ENCODE measurements at regions not wholly inside any gene's neighbourhood (a gene's known extent, or its start where the extent isn't known, plus 50 kb on each side); places are given as distances from the start of the nearest gene placed in this dataset.

DNA sequence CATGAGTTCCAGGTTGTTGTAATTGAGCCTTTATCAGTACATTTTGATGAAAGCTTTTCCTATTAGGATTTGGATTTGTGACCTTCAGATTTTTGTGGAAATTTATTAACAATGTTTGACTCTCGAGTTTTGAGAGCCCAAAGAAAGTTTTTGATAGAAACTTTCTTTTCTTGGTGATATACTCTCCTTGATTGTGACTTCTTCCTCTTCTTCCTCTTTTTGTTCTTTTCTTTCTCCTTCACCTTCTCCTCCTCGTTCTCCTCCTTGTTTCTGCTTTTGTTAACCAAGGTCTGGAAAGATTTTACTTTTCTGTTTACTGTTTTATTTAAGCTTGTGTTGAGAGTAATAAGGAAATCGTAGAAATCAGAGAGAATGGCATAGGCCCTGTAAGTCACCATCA, 182.4 kb downstream of the TRIM27 start:
- no peak for DNase-seq

DNA sequence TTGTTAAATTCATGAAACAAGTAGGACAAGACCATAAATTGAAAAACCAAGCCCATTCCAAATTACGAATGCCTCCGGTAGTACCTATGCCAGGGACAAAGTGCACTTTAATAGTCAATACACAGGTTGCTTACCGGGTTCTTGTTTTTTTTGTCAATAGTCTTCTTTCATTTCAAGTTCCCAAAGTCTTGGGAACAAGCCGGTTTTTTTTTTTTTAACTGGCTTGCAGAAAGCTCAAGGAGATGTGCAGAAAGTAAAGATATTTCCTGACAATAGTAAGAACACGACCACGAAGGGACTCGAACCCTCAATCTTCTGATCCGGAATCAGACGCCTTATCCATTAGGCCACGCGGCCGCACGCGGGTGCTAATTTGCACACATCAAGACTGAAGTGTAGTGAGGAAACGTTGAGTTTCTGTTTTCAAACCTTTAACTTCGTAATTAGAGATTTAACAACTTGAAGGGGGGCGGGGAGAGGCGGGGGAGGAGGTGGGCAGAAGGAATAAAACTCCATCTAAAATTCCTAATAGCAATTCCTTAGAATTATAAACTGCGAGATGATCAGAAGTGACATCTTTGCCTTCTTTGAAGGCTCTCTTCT, 181.0 kb downstream of the TRIM27 start:
- DNase-seq = no peak

DNA sequence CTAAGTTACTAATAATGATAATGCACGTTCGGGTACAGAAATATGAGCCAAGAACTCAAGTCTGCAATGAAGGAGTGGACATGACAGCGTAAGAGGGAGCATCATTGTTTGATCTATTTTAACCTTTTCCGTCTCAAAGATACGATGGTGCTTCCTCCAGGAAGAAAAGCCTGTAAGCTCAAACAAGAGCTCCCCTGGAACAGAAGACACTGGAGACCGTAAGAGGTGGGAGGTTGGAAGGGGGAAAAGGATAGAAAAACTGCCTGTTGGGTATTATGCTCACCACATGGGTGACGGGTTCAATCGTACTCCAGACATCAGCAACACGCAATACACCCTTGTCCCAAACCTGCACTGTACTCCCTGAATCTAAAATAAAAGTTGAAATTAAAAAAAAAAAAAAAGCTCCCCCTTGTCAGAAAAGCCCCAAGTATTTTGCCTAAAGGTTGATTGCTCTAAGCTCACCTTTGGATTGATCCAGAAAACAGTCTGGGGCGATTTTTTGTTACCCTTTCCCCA, 180.5 kb downstream of the TRIM27 start:
- no peak for DNase-seq

DNA sequence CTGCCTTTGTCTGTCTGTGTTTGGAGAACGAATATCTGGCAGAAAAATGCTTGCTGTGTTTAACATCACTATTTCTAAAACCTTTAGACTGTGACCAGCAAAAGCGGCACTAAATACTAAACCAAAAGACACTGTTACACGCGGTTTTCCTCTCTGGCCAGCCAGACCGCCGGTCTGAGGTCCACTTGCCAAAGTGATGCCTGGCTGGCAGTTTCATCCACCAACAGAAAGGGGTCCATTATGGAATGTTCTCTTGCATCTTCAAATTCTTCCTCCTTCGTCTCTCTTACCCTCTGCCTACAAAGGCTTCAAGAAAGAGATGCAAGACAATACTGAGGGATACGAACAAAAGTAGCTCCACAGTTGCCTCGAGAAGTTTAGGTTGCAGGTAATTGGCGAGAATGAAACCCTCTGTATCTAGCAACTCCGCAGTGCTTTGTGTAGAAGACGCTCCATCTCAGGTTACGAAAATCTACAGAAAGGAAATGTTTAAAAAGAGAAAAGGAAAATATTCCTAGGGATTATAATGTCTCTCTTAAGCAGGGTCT, 176.6 kb downstream of the TRIM27 start:
- DNase-seq = no peak

DNA sequence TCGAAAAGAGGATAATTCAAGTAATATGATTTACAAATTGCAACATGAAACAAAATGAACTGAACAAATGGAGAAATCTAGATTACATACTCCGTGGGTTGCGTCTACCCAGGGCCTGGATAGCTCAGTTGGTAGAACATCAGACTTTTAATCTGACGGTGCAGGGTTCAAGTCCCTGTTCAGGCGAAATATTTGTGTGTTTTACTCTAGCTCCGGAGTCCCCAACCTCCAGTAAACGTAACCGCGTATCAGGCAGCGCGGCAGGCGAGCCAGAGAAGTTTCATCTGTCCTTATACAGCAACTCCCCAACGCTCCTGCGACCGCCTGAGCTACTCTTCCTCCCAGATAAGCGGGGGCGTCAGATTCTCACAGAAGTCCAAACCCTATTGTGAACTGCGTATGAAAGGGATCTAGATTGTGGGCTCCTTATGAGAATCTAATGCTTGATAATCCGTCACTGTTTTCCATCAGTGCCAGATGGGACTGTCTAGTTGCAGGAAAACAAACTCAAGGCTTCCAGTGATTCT, 176.1 kb downstream of the TRIM27 start:
- DNase-seq = no peak

DNA sequence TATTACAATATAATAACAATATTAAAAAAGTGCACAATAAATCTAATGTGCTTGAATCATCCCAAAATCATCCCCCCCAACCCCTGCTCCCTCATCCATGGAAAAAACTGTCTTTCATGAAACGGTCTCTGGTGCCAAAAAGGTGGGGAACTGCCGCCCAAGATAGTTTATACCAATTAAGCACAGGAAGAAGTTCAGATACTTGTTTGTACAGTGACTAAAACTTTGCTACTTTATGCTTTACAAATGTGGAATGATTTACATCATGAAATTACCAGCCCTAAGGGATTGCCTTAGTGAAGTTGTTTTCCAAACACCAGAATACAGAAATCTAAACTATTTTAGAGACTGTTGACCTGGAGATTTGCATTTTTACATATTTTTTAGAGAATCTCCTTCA, 175.6 kb downstream of the TRIM27 start:
- DNase-seq = no peak

DNA sequence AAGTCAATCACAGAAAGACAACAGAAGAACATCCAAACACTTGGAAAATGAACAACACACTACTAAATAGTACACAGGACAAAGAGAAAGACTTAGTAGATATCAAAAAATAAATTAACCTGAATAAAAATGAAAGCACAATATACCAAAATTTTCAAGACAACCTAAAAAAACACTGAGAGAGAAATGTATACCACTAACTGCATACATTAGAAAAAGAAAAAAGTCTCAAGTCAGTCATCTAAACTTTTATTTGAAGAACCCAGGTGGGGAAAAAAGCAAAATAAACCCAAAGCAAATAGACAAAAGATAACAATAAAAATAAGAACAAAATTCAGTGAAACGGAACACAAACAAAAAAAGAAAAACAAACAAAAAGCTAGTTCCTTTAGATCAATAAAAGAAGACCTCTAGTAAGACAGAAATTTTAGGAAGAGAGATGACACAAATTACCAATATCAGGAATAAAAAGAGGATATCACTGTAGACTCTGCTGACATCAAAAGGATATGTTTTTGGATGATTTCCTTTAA, 172.8 kb downstream of the TRIM27 start:
- DNase-seq = no peak

DNA sequence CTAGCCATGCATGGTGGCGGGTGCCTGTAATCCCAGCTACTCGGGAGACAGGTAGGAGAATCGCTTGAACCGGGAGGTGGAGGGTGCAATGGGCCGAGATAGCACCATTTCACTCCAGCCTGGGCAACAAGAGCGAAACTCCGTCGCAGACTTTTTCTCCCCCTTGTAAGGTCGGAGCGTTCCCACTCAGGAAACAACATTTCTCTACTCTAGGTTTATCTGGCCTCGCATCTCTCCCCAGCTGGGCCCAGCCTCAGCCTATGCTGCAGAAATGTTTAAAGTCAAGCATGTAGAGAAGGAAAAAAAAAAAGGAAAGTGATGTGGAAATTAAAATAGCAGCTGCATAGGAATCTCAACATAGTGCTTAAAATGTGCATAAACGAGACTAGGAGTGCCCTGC, 172.3 kb downstream of the TRIM27 start:
- no peak for DNase-seq

DNA sequence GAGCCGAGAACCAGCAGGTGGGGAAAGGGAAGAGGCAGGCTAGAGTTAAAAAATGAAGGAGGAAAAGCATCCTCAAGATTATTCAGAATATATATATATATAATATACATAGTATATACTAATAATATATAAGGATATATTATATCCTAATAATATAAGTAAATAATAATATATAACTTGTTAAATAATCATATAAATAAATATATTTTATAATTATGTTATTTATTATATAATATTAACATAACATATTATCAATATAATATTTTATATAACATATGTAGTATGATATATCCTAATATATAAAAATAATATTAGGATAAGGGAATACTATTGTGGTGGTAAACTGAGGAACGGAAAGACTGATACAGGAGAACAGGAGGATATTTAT, 171.8 kb downstream of the TRIM27 start:
- no peak for DNase-seq

DNA sequence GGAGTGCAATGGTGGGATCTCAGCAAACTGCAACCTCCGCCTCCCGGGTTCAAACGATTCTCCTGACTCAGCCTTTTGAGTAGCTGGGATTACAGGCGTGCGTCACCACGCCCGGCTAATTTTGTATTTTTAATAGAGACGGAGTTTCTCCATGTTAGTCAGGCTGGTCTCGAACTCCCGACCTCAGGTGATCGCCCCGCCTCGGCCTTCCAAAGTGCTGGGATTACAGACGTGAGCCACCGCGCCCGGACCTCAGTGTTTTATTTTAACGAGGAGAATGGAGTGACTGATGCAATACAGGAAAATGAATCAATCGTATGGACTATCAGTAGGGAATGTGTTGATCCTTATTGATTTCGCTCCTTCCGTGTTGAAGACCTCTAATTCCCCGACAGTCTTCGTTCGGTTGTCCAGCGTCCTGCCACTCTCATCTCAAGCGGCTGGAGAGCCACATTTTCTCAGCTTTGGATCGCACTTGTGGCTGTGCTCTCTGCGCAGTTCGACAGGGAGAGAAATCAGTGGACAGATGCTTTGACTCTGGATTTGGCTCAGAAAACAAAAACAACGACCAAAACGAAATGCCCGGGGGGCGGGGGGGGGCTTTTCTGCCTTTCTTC, 166.2 kb downstream of the TRIM27 start:
- no peak for DNase-seq

DNA sequence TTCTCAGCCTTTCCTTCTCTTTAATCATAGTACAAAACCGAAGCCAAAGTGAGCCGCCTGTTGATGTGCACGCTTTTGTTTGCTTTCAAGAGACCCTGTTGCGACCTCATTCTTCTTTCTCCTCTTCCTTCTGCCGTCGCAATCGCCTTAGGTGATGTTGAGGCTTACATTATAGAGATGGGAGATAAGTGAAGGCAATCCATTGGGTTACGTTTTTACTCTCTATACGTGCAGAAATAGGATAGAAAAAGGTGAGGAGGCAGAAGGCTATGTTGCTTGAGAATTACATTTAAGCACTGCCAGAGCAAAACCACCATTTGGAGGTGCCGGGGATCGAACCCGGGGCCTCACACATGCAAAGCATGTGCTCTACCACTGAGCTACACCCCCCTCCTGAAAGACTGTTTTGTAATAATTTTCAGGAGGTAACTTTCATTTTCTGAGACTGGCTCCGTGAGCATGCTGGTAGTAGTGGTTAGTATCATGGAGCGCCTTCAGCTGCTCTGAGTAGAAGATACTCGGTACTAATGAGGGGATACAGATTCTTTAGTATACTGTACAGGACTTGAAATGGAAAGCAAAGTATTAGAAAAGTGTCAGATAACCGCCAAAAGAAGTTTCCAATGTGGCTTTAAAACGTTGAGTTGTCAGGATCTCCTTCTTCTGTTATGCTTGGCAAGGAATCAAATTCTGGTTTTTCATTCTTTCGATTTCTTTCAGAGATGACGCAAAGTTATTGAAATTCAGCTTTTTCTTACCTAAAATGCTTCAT, 165.6 kb downstream of the TRIM27 start:
- no peak for DNase-seq

DNA sequence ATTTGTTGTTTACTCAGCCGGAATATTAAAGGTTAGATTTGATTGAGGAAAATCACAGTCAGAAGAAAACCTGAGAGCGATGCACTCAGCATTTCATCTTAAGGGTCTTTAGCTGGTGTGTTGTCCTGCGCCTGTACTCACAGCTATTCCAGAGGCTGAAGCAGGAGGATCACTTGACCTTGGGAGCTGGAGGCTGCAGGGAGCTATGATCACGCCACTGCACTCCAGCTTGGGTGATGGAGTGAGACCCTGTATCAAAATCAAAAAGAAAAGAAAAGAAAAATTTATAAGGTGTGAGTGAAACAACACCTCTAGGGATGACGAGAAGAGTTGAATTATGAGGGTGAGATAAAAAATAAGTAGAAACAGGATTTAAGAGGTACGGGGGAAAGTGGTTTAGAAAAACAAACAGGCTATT, 165.0 kb downstream of the TRIM27 start:
- DNase-seq = no peak

DNA sequence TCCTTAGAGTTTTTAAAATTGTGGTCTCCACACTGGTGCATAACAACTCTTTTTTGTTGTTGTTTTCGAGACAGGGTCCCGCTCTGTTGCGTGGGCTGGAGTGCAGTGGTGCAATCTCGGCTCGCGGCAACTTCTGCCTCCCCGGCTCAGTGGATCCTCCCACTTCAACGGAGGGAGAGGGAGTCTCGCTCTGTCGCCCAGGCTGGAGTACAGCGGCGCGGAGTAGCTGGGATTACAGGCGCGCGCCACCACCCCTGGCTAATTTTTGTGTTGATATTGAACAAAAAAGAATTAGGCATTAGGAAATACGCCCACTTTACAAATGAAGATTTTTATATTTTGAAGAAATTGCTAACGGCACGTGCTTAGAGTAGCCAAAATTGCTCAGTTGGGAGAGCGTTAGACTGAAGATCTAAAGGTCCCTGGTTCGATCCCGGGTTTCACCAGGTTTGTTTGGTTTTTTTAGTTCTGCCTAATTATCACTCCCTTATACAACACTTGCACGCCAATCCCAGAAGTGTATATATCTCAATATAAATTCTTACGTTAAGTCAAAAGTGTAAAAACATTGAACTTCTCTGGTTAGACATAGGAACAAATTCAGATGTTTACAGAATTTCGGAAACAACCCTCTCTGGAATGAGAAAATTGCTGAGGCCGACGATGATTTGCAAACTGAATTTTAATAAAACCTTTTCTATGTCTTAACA, 159.6 kb downstream of the TRIM27 start:
- DNase-seq = no peak

DNA sequence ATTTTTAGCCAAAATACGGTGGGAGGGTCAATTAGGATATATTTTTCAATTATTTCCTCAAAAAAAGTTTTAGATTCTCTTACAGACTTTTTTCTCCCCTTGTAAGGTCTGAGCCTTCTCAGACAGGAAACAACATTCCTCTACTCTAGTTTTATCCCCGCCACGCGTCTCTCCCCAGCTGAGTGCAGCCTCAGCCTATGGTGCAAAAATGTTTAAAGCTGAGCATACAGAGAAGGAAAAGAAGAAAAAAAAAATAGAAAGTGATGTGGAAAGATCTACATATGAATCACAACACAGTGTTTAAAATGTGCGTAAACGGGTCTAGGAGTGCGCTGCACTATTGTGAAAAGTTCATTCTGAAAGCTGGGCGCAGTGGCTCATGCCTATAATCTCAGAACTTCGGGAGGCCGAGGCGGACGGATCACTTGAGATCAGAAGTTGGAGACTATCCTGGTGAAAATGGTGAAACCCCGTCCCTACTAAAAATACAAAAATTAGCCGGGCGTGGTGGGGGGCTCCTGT, 159.0 kb downstream of the TRIM27 start:
- no peak for DNase-seq

DNA sequence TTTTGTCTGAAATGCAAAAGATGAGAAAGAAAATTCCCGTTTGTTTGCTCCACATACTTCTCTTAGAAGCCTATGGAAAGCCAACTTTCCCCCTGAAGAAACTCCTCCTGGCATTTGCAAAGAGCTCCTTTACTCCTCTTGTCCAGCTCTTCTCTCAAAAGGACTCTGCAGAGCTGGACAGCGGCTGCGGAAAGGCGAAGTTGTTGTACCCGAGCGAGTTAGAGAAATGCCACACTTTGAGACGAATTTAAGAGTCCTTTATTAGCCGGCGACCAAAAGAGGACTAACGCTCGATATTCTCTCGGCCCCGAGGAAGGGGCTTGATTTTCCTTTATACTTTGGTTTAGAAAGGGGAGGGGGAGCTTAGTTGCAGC, 157.8 kb downstream of the TRIM27 start:
- DNase-seq = no peak

DNA sequence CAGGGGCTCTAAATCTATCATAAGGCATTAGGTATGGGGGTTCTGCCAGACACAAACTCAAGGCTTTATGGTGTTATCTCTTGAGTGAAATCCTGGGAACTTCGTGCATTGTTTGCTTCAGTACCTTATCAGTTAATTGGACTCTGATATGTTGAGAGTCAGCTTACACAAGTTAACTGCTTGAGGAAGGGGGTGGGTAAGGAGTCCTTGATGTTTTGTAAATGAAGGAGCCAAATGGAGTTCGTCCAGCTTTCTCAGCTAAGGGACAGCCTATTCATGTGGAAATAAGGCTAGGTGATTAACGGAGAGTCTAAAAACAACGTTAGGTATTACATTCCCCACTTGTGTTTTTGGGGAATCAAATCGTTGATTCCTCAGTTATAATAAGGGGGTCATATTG, 157.4 kb downstream of the TRIM27 start:
- no peak for DNase-seq

DNA sequence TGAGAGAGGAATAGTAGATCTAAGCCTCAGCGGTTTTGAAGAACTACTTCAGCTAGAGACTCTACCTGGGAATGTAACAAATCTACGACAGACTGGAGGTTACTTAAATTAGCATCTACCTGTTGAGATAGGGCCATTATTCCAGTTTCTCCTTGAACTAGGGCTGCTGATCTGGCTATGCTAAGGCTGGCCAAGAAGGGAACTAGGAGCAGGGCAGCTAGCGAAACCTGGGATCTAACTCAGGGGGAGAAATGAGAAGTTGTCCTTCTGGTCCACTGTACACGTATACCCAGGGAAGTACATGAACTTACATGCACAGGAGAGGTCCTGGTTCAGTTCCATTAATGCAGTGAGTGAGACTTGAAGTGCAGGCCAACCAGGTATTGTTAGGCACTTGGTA, 156.7 kb downstream of the TRIM27 start:
- DNase-seq = no peak

DNA sequence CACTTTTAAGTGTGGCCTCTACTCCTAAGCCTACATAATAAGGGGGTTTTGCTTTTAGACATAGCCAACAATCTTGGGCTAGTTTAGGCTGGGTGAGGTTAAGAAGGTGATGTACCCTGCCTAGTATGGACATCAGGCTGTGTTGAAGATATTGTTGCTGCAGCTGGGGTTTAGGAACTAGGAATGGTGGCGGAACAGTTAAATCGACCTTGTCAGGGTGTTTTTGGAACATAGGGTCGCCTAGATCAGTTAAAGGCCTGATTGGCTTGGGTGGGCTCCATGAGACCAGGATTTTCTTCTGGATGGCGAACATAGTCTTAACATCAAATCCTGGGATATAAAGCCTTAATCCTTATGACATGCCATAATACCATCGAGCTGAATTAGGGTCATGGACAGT, 156.1 kb downstream of the TRIM27 start:
- no peak for DNase-seq

DNA sequence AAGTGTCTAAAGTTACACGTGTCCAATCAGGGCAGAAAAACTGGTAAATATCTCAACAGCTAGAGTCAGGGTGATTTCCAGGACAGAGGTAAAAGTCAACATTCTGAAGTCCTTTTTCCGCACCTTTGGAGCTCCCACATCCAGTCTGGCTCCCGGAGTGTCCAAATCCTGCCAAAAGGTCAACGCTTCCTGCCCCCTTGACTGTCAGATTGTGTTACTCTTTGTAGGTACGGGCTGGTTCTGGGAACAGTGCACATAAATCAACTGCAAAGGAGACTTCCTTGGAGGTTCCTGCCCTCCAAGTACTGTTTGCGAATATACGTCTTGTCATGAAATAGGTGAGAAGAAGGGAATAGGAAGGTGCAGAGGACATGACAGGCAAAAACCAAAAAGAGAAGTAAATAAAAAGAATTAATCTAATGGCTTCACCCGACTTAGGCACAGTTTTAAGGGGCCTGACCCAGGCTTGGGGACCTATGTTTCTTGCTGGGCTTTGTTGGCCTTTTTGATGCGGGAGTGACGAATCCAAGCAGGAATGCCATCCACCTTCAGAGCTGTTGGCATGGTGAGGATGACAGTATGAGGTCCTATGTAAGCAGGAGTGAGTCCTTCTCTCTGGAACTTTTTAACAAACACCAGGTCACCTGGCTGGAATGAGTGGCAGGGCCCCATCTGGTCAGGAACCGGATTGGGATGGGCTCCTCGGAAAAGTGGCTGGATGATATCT, 155.4 kb downstream of the TRIM27 start:
- DNase-seq = no peak

DNA sequence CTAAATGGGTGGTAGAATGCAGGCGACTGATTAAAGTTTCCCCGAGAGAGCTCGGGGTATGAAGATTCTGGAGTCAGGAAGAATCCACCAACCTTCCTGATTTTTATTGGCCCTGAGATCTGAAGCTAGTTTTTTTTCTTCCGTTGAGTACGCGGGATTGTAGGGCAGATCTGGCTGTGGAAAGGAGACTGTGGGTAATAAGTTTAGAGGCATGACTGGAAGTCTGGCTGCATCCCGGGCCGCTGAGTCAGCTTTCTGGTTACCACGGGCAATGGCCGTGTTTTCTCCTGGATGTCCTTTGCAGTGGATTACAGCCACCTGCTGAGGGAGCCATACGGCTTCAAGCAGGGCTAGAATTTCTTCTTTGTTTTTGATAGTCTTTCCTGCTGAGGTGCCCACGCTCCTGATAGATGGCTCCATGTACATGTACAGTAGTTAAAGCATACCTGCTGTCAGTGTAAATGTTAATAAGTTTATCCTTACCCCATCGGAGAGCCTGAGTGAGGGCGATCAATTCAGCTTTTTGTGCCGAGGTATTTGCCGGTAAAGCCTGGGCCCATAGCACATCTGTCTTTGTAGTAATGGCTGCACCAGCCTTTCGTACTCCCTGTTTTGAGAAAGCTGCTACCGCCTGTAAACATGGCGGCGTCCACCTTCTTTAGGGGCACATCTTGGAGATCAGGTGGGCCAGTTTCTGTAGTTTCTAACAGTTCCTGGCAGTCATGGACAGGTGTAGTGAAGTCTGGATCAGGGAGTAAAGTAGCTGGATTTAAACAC, 154.0 kb downstream of the TRIM27 start:
- DNase-seq = no peak

DNA sequence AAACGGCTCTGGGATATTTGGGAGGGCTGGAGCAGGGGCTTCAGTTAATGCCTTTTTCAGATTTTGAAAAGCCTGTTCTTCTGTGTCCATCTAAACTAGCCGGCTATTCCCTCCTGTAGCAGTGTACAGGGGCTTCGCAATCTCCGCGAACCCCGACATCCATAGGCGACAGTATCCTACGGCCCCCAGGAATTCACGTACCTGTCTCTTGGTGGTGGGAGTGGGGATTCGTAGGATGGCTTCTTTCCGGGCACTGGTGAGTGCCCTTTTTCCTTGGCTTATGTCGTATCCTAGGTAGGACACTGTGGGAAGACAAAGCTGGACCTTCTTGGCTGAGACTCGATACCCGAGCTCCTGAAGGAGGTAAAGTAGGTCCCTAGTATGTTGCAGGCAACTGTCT, 153.1 kb downstream of the TRIM27 start:
- no peak for DNase-seq
